Keratinocyte (primary cell): ENCODE measurements at regions not wholly inside any gene's neighbourhood (a gene's known extent, or its start where the extent isn't known, plus 50 kb on each side); places are given as distances from the start of the nearest gene placed in this dataset.

Source experiments
- DNase-seq: peaks from one replicate; pipeline ENCODE4 v3.0.0-alpha.2; 2011; ENCODE audit warnings: low read depth, missing footprints, low spot score
- FAIRE-seq: peaks from 2 replicates; lab custom pipeline; 2011; peaks lifted over from hg19 to GRCh38; lab: Jason Lieb, UNC
- H2AFZ ChIP-seq: 2 replicates; pipeline ENCODE4 v1.6.0; 2012; ENCODE audit warnings: low read length, control low read depth, inconsistent platforms; ENCODE audit not compliant: control insufficient read depth
- H3K27ac ChIP-seq: 2 replicates; pipeline ENCODE4 v1.5.1; 2011; ENCODE audit warnings: low read length; ENCODE audit not compliant: control insufficient read depth, insufficient read depth
- H3K27me3 ChIP-seq: 3 replicates; pipeline ENCODE4 v1.6.0; 2011; ENCODE audit warnings: low read length; ENCODE audit not compliant: control insufficient read depth, insufficient read depth; ENCODE audit errors: extremely low read depth
- H3K36me3 ChIP-seq, 2 experiments: 2 replicates in 1 of 2; 3 replicates in 1 of 2; pipeline ENCODE4 v1.5.1; 2011; ENCODE audit warnings: low read length in 2 of 2, mild to moderate bottlenecking in 1 of 2; ENCODE audit not compliant: control insufficient read depth in 2 of 2, insufficient read depth in 2 of 2; ENCODE audit errors: extremely low read depth in 1 of 2
- H3K4me1 ChIP-seq: 3 replicates; pipeline ENCODE4 v1.5.1; 2011; ENCODE audit warnings: low read length; ENCODE audit not compliant: control insufficient read depth, insufficient read depth; ENCODE audit errors: extremely low read depth
- H3K4me2 ChIP-seq: 3 replicates; pipeline ENCODE4 v1.6.0; 2011; ENCODE audit warnings: low read depth, low read length; ENCODE audit not compliant: control insufficient read depth, insufficient read depth; ENCODE audit errors: extremely low read depth
- H3K4me3 ChIP-seq, 3 experiments: fragments of 200-600 bp in 1 of 3; sonication (generic) in 1 of 3; 2 replicates in 2 of 3; 3 replicates in 1 of 3; pipeline ENCODE4 v1.5.1; 2011 to 2016; ENCODE audit warnings: low read length in 3 of 3, mild to moderate bottlenecking in 3 of 3, control low read depth in 2 of 3, inconsistent platforms in 1 of 3, low read depth in 1 of 3, mixed read lengths in 1 of 3, mixed run types in 1 of 3, moderate library complexity in 1 of 3; ENCODE audit not compliant: control insufficient read depth in 2 of 3, insufficient read depth in 2 of 3; ENCODE audit errors: extremely low read depth in 1 of 3
- H3K79me2 ChIP-seq: 2 replicates; pipeline ENCODE4 v1.6.0; 2012; ENCODE audit warnings: low read length; ENCODE audit not compliant: control insufficient read depth, insufficient read depth
- H3K9ac ChIP-seq: 3 replicates; pipeline ENCODE4 v1.6.0; 2011; ENCODE audit warnings: low read length; ENCODE audit not compliant: control insufficient read depth, insufficient read depth; ENCODE audit errors: extremely low read depth
- H3K9me1 ChIP-seq: 3 replicates; pipeline ENCODE4 v1.6.0; 2011; ENCODE audit warnings: low read length; ENCODE audit not compliant: control insufficient read depth, insufficient read depth; ENCODE audit errors: extremely low read depth
- H3K9me3 ChIP-seq: 2 replicates; pipeline ENCODE4 v1.5.1; 2012; ENCODE audit warnings: low read depth, low read length; ENCODE audit not compliant: control insufficient read depth
- H4K20me1 ChIP-seq: 3 replicates; pipeline ENCODE4 v1.6.0; 2011; ENCODE audit warnings: low read length; ENCODE audit not compliant: control insufficient read depth, insufficient read depth; ENCODE audit errors: extremely low read depth
- EZH2 ChIP-seq: IDR thresholded peaks from one replicate; pipeline ENCODE4 v1.6.1; 2012; ENCODE audit warnings: inconsistent platforms, mild to moderate bottlenecking, low read length, moderate library complexity
- dilution Hi-C: fragments of 300-500 bp; cut with MboI; formaldehyde crosslinking; loops from one replicate; pipeline ENCODE4 v1.7.0; 2020; ENCODE audit warnings: low sequenced_read_pairs; ENCODE audit not compliant: extremely low pct_ligation_motif_present
- TF ChIP-seq, protein P1 (sequence below), 3 experiments: IDR thresholded peaks in 1 of 3; conservative IDR thresholded peaks in 1 of 3; optimal IDR thresholded peaks in 1 of 3; 2 replicates in 2 of 3; 3 replicates in 1 of 3; pipeline versions ENCODE3 to v1.5.1; 2011; ENCODE audit warnings: low read length in 3 of 3, mild to moderate bottlenecking in 3 of 3, moderate library complexity in 2 of 3, control low read depth in 1 of 3, inconsistent platforms in 1 of 3; ENCODE audit not compliant: insufficient read depth in 2 of 3; ENCODE audit errors: extremely low read depth in 1 of 3

DNA sequence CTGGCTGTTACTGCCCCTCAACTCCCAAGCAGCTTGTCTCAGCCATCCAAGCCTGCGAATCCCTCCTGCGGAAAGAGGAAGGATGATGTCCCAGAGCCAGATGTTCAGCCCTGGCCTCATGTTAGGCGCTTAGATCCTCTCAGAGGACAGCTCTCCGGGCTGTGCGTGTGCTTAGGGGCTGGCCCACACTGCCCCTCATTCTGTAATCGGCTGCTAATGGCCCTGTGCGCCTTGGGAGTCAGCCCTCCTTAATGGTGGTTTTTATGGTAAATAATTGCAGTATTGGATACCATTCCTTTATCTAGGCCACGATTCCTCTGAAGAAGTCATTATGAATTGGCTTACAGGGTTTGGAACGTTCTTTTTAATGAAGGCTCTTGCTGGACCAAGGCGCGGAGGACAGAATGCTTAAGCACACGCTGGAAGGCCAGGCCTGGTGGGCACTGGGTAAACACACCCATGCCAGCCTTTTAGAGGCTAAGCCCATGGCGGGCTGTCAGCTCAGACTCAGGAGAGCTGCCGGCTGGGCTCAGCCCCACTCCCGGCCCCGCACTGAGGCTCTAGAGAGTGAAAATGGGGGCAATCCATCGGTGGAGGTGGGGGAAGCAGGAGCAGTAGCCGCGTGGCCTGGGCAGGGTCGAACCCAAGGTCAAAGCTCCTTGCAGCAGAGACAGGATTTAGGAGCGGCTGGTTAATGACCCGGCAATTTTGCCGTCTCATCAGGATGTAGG lies 1157.5 kb downstream of the BRD1 start:
- FAIRE-seq (no peak), DNase-seq (no peak)

GRCh38 chr22:48669226-48669625 lies 1158.4 kb downstream of the BRD1 start:
- no peak overlapping the region for H3K9ac ChIP-seq
- H3K9me3 ChIP-seq, result peaks cover 12% of the 10 kb centered on the region
- H3K4me2 ChIP-seq, result no peak overlapping the region
- H3K27me3 ChIP-seq, result no peaks in the 10 kb centered on the region
- no peaks in the 10 kb centered on the region for H3K9me1 ChIP-seq
- H4K20me1 ChIP-seq, result no peaks in the 10 kb centered on the region
- DNase-seq, result no peak
- no peak for FAIRE-seq
- no peak overlapping the region for H2AFZ ChIP-seq
- no peak overlapping the region for H3K4me3 ChIP-seq
- no peaks in the 10 kb centered on the region for H3K79me2 ChIP-seq
- dilution Hi-C loops, result no loop called here
- no peak overlapping the region for H3K27ac ChIP-seq
- TF ChIP-seq, protein P1, sequence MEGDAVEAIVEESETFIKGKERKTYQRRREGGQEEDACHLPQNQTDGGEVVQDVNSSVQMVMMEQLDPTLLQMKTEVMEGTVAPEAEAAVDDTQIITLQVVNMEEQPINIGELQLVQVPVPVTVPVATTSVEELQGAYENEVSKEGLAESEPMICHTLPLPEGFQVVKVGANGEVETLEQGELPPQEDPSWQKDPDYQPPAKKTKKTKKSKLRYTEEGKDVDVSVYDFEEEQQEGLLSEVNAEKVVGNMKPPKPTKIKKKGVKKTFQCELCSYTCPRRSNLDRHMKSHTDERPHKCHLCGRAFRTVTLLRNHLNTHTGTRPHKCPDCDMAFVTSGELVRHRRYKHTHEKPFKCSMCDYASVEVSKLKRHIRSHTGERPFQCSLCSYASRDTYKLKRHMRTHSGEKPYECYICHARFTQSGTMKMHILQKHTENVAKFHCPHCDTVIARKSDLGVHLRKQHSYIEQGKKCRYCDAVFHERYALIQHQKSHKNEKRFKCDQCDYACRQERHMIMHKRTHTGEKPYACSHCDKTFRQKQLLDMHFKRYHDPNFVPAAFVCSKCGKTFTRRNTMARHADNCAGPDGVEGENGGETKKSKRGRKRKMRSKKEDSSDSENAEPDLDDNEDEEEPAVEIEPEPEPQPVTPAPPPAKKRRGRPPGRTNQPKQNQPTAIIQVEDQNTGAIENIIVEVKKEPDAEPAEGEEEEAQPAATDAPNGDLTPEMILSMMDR (optimal IDR thresholded peaks at IDR 0.05 in 1 of 3, IDR thresholded peaks at IDR 0.05 in 1 of 3, conservative IDR thresholded peaks at IDR 0.05 in 1 of 3; ENCODE audit: extremely low read depth in 1 of 3, insufficient read depth in 2 of 3, low read length in 3 of 3), result no peak
- H3K36me3 ChIP-seq, result no peaks in the 10 kb centered on the region
- H3K4me1 ChIP-seq, result no peaks in the 10 kb centered on the region

More for the DNA sequence above, 1157.5 kb downstream of the BRD1 start:
- Histone ChIP-seq H3K4me2 (no peak overlapping the region), H3K9me1 (no peaks in the 10 kb centered on the region), H2AFZ (no peak overlapping the region), H3K79me2 (no peaks in the 10 kb centered on the region), H3K9ac (no peak overlapping the region), H3K4me1 (no peaks in the 10 kb centered on the region), H4K20me1 (no peaks in the 10 kb centered on the region), H3K27ac (no peak overlapping the region), H3K36me3 (no peaks in the 10 kb centered on the region), H3K4me3 (no peak overlapping the region), H3K9me3 (peaks cover 9% of the 10 kb centered on the region), H3K27me3 (no peaks in the 10 kb centered on the region)
- dilution Hi-C loops, result no loop called here
- TF ChIP-seq, protein P1 (optimal IDR thresholded peaks at IDR 0.05 in 1 of 3, IDR thresholded peaks at IDR 0.05 in 1 of 3, conservative IDR thresholded peaks at IDR 0.05 in 1 of 3; ENCODE audit: extremely low read depth in 1 of 3, insufficient read depth in 2 of 3, low read length in 3 of 3), result no peak
- TF ChIP-seq EZH2, result no peak
